ENCODE measurements at regions not wholly inside any gene's neighbourhood (a gene's known extent, or its start where the extent isn't known, plus 50 kb on each side); places are given as distances from the start of the nearest gene placed in this dataset.

DNA sequence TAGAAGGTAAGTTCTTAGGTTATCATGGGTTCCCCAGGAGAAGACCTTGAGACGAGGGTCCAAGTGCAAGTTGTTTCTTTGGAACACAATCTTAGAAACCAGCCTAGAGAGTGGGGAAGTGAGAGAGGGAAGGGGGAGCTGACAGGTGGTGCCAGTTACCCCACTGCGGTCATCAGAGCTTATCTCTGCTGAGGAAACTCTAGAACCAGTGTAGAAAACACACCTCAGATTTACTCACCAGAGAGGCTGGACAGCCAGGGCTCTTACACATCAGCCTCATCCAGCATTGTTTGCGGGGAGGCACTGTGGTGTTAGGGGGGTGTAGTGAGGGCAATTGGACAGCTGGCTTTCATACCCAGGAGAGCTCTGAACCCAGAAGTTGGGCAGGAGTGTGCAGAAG is 206.5 kb upstream of the RAI14 start:
- Histone ChIP-seq H2AFZ (ENCODE audit: low read length) (no peak overlapping the region), H3K4me1 (ENCODE audit: insufficient read depth, low read length) (no peaks in the 10 kb centered on the region), H3K9me3 (ENCODE audit: low read depth, low read length) (no peaks in the 10 kb centered on the region), H4K20me1 (ENCODE audit: insufficient read depth, low read length) (no peaks in the 10 kb centered on the region), H3K4me2 (ENCODE audit: insufficient read depth, low read length) (no peak overlapping the region), H3K36me3 (ENCODE audit: insufficient read depth, low read length) (no peaks in the 10 kb centered on the region), H3K79me2 (ENCODE audit: insufficient read depth, low read length) (no peaks in the 10 kb centered on the region), H3K27ac (ENCODE audit: low read depth, low read length) (no peak overlapping the region), H3K4me3 (ENCODE audit: insufficient read depth, low read length) (no peak overlapping the region), H3K27me3 (ENCODE audit: insufficient read depth, low read length) (peaks cover 26% of the 10 kb centered on the region)
- no peak for DNase-seq (ENCODE audit: insufficient read length, low spot score, missing footprints)
- TF ChIP-seq, protein P1, sequence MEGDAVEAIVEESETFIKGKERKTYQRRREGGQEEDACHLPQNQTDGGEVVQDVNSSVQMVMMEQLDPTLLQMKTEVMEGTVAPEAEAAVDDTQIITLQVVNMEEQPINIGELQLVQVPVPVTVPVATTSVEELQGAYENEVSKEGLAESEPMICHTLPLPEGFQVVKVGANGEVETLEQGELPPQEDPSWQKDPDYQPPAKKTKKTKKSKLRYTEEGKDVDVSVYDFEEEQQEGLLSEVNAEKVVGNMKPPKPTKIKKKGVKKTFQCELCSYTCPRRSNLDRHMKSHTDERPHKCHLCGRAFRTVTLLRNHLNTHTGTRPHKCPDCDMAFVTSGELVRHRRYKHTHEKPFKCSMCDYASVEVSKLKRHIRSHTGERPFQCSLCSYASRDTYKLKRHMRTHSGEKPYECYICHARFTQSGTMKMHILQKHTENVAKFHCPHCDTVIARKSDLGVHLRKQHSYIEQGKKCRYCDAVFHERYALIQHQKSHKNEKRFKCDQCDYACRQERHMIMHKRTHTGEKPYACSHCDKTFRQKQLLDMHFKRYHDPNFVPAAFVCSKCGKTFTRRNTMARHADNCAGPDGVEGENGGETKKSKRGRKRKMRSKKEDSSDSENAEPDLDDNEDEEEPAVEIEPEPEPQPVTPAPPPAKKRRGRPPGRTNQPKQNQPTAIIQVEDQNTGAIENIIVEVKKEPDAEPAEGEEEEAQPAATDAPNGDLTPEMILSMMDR (IDR thresholded peaks at IDR 0.05; ENCODE audit: extremely low read depth, low read depth, low read length): no peak

- Histone ChIP-seq H3K36me3 (ENCODE audit: insufficient read depth, low read length) (no peaks in the 10 kb centered on the region), H3K27me3 (ENCODE audit: insufficient read depth, low read length) (peaks cover 26% of the 10 kb centered on the region), H2AFZ (ENCODE audit: low read length) (no peak overlapping the region), H3K4me2 (ENCODE audit: insufficient read depth, low read length) (no peak overlapping the region), H4K20me1 (ENCODE audit: insufficient read depth, low read length) (no peaks in the 10 kb centered on the region), H3K4me3 (ENCODE audit: insufficient read depth, low read length) (no peak overlapping the region), H3K27ac (ENCODE audit: low read depth, low read length) (no peak overlapping the region), H3K9me3 (ENCODE audit: low read depth, low read length) (no peaks in the 10 kb centered on the region), H3K4me1 (ENCODE audit: insufficient read depth, low read length) (peaks cover 3% of the 10 kb centered on the region), H3K79me2 (ENCODE audit: insufficient read depth, low read length) (no peaks in the 10 kb centered on the region)
- TF ChIP-seq, protein P1 (IDR thresholded peaks at IDR 0.05; ENCODE audit: extremely low read depth, low read depth, low read length): no peak
- no peak for DNase-seq (ENCODE audit: insufficient read length, low spot score, missing footprints)
Observed at GRCh38 chr5:34450338-34450737, 205.8 kb upstream of the RAI14 start.

- Histone ChIP-seq H3K79me2 (ENCODE audit: insufficient read depth, low read length) (no peaks in the 10 kb centered on the region), H3K4me3 (ENCODE audit: insufficient read depth, low read length) (no peak overlapping the region), H3K4me1 (ENCODE audit: insufficient read depth, low read length) (peaks cover 3% of the 10 kb centered on the region), H3K36me3 (ENCODE audit: insufficient read depth, low read length) (no peaks in the 10 kb centered on the region), H3K9me3 (ENCODE audit: low read depth, low read length) (no peaks in the 10 kb centered on the region), H4K20me1 (ENCODE audit: insufficient read depth, low read length) (no peaks in the 10 kb centered on the region), H3K4me2 (ENCODE audit: insufficient read depth, low read length) (no peak overlapping the region), H3K27me3 (ENCODE audit: insufficient read depth, low read length) (peaks cover 24% of the 10 kb centered on the region), H2AFZ (ENCODE audit: low read length) (no peak overlapping the region), H3K27ac (ENCODE audit: low read depth, low read length) (no peak overlapping the region)
- TF ChIP-seq, protein P1 (IDR thresholded peaks at IDR 0.05; ENCODE audit: extremely low read depth, low read depth, low read length): peak; percentile 71
- no peak for DNase-seq (ENCODE audit: insufficient read length, low spot score, missing footprints)
Observed at GRCh38 chr5:34452170-34452828, 203.8 kb upstream of the RAI14 start.

- Histone ChIP-seq H3K4me2 (ENCODE audit: insufficient read depth, low read length) (no peak overlapping the region), H3K9me3 (ENCODE audit: low read depth, low read length) (no peaks in the 10 kb centered on the region), H4K20me1 (ENCODE audit: insufficient read depth, low read length) (no peaks in the 10 kb centered on the region), H3K4me1 (ENCODE audit: insufficient read depth, low read length) (peaks cover 3% of the 10 kb centered on the region), H2AFZ (ENCODE audit: low read length) (no peak overlapping the region), H3K36me3 (ENCODE audit: insufficient read depth, low read length) (no peaks in the 10 kb centered on the region), H3K79me2 (ENCODE audit: insufficient read depth, low read length) (no peaks in the 10 kb centered on the region), H3K4me3 (ENCODE audit: insufficient read depth, low read length) (no peak overlapping the region), H3K27me3 (ENCODE audit: insufficient read depth, low read length) (peaks cover 18% of the 10 kb centered on the region), H3K27ac (ENCODE audit: low read depth, low read length) (no peak overlapping the region)
- TF ChIP-seq, protein P1 (IDR thresholded peaks at IDR 0.05; ENCODE audit: extremely low read depth, low read depth, low read length): no peak
- no peak for DNase-seq (ENCODE audit: insufficient read length, low spot score, missing footprints)
Observed at GRCh38 chr5:34455098-34455497, 201.0 kb upstream of the RAI14 start.

Data from osteoblast (primary cell).